Epithelial cell of esophagus (primary cell): ENCODE measurements at regions not wholly inside any gene's neighbourhood (a gene's known extent, or its start where the extent isn't known, plus 50 kb on each side); places are given as distances from the start of the nearest gene placed in this dataset.

Experiments used
- DNase-seq: peaks from one replicate; pipeline ENCODE4 v3.0.0; 2010; ENCODE audit warnings: low read depth
- H3K4me3 ChIP-seq: 2 replicates; pipeline ENCODE4 v1.5.1; 2011; ENCODE audit warnings: mild to moderate bottlenecking, low read length, control low read depth
- CTCF ChIP-seq: IDR thresholded peaks from 2 replicates; pipeline ENCODE4 v1.5.1; 2011; ENCODE audit warnings: low read depth, mild to moderate bottlenecking, low read length, control low read depth, inconsistent platforms; ENCODE audit not compliant: insufficient read depth; ENCODE audit errors: missing control alignments

GRCh38 chr3:113062705-113063104, 71.9 kb downstream of the GTPBP8 start:
- DNase-seq, result no peak
- no peak overlapping the region for H3K4me3 ChIP-seq
- no peak for TF ChIP-seq CTCF

GRCh38 chr3:113063126-113063894, 72.5 kb downstream of the GTPBP8 start:
- TF ChIP-seq CTCF, result no peak
- DNase-seq, result peak; percentile 79

GRCh38 chr3:113064183-113064582, 73.4 kb downstream of the GTPBP8 start:
- no peak for TF ChIP-seq CTCF
- H3K4me3 ChIP-seq, result no peak overlapping the region
- no peak for DNase-seq

More at GRCh38 chr3:113063126-113063894, 72.5 kb downstream of the GTPBP8 start:
- H3K4me3 ChIP-seq, result no peak overlapping the region

GRCh38 chr3:113065336-113065735, 74.6 kb downstream of the GTPBP8 start:
- no peak for DNase-seq
- no peak overlapping the region for H3K4me3 ChIP-seq

GRCh38 chr3:113070072-113070640, 79.4 kb downstream of the GTPBP8 start:
- DNase-seq, result no peak
- no peak overlapping the region for H3K4me3 ChIP-seq

More at GRCh38 chr3:113065336-113065735, 74.6 kb downstream of the GTPBP8 start:
- no peak for TF ChIP-seq CTCF

GRCh38 chr3:113070681-113071113, 79.9 kb downstream of the GTPBP8 start:
- H3K4me3 ChIP-seq, result no peak overlapping the region
- TF ChIP-seq CTCF, result no peak
- DNase-seq, result peak; percentile 29

More at GRCh38 chr3:113070072-113070640, 79.4 kb downstream of the GTPBP8 start:
- TF ChIP-seq CTCF, result no peak
